ENCODE measurements at regions not wholly inside any gene's neighbourhood (a gene's known extent, or its start where the extent isn't known, plus 50 kb on each side); places are given as distances from the start of the nearest gene placed in this dataset.

DNA sequence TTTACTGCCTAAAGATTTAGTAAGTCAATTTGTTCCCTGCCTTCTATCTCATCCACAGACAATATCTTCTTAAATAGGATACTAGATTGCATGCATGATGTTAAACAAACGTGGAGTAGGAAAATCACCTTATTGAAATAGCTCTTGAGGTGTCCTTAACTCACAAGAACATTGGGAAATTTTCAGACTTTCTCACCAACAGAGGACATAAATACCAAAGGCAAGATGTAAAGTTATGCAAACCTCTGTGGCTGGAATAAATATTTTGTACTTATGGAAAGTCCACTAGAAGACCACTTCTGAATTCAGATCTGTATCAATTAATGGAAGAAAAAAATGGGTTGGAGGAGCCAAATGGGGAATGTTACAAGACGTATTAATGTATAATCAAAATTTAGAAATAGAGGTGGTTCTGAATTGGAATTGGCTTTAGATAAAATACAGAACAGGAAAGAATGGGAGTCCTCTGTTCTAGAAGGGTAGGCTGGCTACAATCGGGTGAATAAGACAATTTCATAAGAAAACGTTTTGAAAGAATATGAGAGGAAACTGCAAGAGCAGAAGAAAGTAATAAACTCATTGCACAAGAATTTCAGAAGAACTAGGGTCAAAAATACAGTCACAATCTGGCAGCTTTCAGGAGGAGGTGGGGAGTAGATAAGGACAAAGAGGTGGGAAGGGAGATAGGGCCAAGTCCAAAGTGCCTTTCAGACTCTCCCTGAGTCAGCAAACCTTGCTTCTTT is 69.3 kb upstream of the FN1 start:
- intact Hi-C loops (cut with DNase I): no loop called here
- Histone ChIP-seq H3K9me3 (no peaks in the 10 kb centered on the region), H3K27ac (peak overlapping the region; percentile 55 to 75)

DNA sequence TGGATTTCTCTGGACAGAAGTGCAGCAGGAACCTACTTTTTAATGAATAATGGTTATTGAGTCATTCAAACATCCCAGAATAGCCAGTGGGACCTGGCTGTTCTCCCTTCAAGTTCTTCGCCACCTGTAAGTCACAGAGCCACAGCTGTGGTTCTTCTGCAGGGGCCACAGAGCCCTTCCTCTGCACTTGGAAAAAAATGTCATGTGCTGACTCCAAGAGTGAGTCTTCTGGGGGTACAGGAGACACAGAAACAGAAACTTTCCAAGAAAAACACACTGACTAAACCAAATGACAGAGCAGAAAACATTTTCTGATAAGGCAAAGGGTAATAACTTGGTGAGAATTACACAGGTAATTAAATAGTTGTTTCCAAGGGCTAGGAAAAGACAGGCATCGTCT is 68.7 kb upstream of the FN1 start:
- no peaks in the 10 kb centered on the region for H3K9me3 ChIP-seq
- no peaks in the 10 kb centered on the region for H3K36me3 ChIP-seq
- intact Hi-C loops (cut with DNase I): no loop called here
- H3K27me3 ChIP-seq: no peaks in the 10 kb centered on the region
- no peak for DNase-seq (ENCODE audit: low spot score in 2 of 2)
- H3K4me1 ChIP-seq: peaks cover 2 to 16% of the 10 kb centered on the region in 2 donors
- H3K27ac ChIP-seq: peak overlapping the region; percentile 55 to 75
- TF ChIP-seq, protein P1, sequence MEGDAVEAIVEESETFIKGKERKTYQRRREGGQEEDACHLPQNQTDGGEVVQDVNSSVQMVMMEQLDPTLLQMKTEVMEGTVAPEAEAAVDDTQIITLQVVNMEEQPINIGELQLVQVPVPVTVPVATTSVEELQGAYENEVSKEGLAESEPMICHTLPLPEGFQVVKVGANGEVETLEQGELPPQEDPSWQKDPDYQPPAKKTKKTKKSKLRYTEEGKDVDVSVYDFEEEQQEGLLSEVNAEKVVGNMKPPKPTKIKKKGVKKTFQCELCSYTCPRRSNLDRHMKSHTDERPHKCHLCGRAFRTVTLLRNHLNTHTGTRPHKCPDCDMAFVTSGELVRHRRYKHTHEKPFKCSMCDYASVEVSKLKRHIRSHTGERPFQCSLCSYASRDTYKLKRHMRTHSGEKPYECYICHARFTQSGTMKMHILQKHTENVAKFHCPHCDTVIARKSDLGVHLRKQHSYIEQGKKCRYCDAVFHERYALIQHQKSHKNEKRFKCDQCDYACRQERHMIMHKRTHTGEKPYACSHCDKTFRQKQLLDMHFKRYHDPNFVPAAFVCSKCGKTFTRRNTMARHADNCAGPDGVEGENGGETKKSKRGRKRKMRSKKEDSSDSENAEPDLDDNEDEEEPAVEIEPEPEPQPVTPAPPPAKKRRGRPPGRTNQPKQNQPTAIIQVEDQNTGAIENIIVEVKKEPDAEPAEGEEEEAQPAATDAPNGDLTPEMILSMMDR (IDR thresholded peaks at IDR 0.05): no peak
- H3K4me3 ChIP-seq: no peak overlapping the region

More for the DNA sequence above, 69.3 kb upstream of the FN1 start:
- no peaks in the 10 kb centered on the region for H3K27me3 ChIP-seq
- no peak for DNase-seq (ENCODE audit: low spot score in 2 of 2)
- peaks cover 2 to 10% of the 10 kb centered on the region in 2 donors for H3K4me1 ChIP-seq
- H3K4me3 ChIP-seq: peak overlapping the region in 1 of 2 donors; percentile 17
- TF ChIP-seq, protein P1 (IDR thresholded peaks at IDR 0.05): no peak
- H3K36me3 ChIP-seq: no peaks in the 10 kb centered on the region

DNA sequence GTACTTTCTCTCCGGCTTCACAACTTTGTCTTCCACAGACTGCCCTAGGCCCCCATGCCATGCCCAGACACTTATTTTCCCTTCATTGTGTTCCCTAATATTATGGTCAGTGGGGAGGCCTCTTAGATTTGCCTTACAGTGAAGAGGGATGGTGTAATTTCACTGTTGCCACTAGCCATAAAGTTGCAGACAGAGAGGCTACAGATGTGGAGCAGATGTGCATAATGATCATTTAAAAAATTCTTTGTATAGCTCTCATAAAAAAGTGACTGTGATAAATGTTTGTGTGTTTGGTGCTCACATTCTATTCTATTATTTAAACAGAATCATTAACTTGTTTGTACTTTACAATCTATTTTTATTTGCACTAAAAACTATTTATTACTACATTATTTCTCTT is 67.5 kb upstream of the FN1 start:
- no peak for DNase-seq (ENCODE audit: low spot score in 2 of 2)
- H3K27me3 ChIP-seq: no peaks in the 10 kb centered on the region
- no peak overlapping the region for H3K4me3 ChIP-seq
- no peaks in the 10 kb centered on the region for H3K36me3 ChIP-seq
- H3K4me1 ChIP-seq: peaks cover 2 to 24% of the 10 kb centered on the region in 2 donors
- no peaks in the 10 kb centered on the region for H3K9me3 ChIP-seq
- TF ChIP-seq, protein P1 (IDR thresholded peaks at IDR 0.05): no peak
- peak overlapping the region in 1 of 2 donors; percentile 55 for H3K27ac ChIP-seq
- intact Hi-C loops (cut with DNase I): no loop called here

DNA sequence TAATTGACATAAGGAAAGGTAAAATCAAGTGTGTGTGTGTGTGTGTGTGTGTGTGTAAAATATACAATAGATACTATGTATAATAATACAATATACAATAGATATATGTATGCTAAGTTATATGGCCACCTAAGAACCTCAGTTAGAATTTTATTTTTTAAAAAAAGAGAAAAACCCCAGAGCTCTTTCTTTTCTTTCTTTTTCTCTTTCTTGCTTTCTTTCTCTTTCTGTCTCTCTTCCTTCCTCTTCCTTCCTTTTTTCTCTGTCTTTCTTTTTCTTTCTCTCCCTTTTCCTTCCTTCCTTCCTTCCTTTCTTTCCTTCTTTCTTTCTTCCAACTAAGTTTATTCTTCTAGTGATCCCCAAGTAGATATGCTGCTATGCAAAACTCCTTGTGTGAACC is 64.6 kb upstream of the FN1 start:
- no peaks in the 10 kb centered on the region for H3K36me3 ChIP-seq
- peak overlapping the region; percentile 22 to 52 for H3K27ac ChIP-seq

DNA sequence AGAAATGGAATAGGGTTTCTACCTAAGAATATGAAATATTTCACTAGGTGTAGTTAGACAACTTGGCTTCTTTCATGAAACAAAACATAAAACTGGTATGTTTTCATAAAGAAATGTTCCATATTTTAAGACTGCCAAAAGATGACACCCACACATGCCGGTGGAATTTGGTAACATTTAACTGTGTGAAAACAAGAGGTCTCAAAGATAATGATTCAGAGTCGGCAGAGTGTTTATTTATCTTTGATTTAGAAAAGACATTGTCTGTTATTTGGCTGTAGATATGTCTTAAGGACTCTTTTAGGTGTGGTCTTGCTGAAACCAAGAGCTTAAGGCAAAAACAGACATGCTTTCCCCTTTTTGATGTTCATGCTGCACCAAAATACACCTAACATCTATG is 63.5 kb upstream of the FN1 start:
- H3K9me3 ChIP-seq: no peaks in the 10 kb centered on the region
- peak overlapping the region; percentile 57 for H3K27ac ChIP-seq
- DNase-seq (ENCODE audit: low spot score in 2 of 2): no peak
- TF ChIP-seq, protein P1 (IDR thresholded peaks at IDR 0.05): no peak
- H3K4me1 ChIP-seq: peaks cover 0 to 20% of the 10 kb centered on the region in 2 donors
- no peaks in the 10 kb centered on the region for H3K36me3 ChIP-seq
- intact Hi-C loops (cut with DNase I): loop anchor here (5.0 kb wide), 1 partner anchor 37 kb away; no protein-coding TSS in a partner anchor
- H3K27me3 ChIP-seq: no peaks in the 10 kb centered on the region
- no peak overlapping the region for H3K4me3 ChIP-seq

More for the DNA sequence above, 64.6 kb upstream of the FN1 start:
- intact Hi-C loops (cut with DNase I): no loop called here
- TF ChIP-seq, protein P1 (IDR thresholded peaks at IDR 0.05): no peak
- Histone ChIP-seq H3K27me3 (no peaks in the 10 kb centered on the region), H3K4me1 (peaks cover 2 to 27% of the 10 kb centered on the region in 2 donors), H3K9me3 (no peaks in the 10 kb centered on the region), H3K4me3 (no peak overlapping the region)
- no peak for DNase-seq (ENCODE audit: low spot score in 2 of 2)

Data from ascending aorta (tissue), 2 donors.